B cell (primary cell): ENCODE measurements at regions not wholly inside any gene's neighbourhood (a gene's known extent, or its start where the extent isn't known, plus 50 kb on each side); places are given as distances from the start of the nearest gene placed in this dataset.

Experiments
- ATAC-seq: fragments of 200-7000 bp; cut with Tn5 transposase; one replicate; pipeline ENCODE4 v1.10.0; 2021; ENCODE audit warnings: low read depth, mild to moderate bottlenecking, moderate number of reproducible peaks, moderate library complexity
- CTCF ChIA-PET: fragments of 350-600 bp; sonication (Branson Sonifier 250); formaldehyde crosslinking; loops from one replicate; lab custom pipeline; 2021; ENCODE audit warnings: antibody characterized with exemption, inconsistent platforms; lab: Charles Lee
- POLR2A ChIA-PET: fragments of 350-600 bp; sonication (Branson Sonifier 250); formaldehyde crosslinking; loops from one replicate; lab custom pipeline; 2021; ENCODE audit warnings: antibody characterized with exemption; lab: Charles Lee
- DNase-seq: peaks from one replicate; pipeline ENCODE4 v3.0.0; 2013
- H2AFZ ChIP-seq: 2 replicates; pipeline ENCODE4 v1.6.1; 2012; ENCODE audit warnings: mild to moderate bottlenecking, low read depth, low read length; ENCODE audit not compliant: insufficient read depth, poor library complexity, severe bottlenecking
- H3K27ac ChIP-seq, 2 donors: 1 replicate in 1 of 2; 2 replicates in 1 of 2; pipeline ENCODE4 v1.5.1; 2012 to 2013; ENCODE audit warnings: low read length in 2 of 2, mild to moderate bottlenecking in 2 of 2, moderate library complexity in 1 of 2
- H3K27me3 ChIP-seq, 4 experiments: fragments of 200-600 bp in 1 of 4; sonication (generic) in 1 of 4; replicated peaks in 1 of 4; 1 replicate in 2 of 4; 2 replicates in 2 of 4; pipeline versions ENCODE4 v1.6.1 to v1.7.0; 2013 to 2016; ENCODE audit warnings: low read length in 3 of 4, mild to moderate bottlenecking in 2 of 4, mixed read lengths in 1 of 4, moderate library complexity in 1 of 4; ENCODE audit not compliant: insufficient read depth in 4 of 4, control insufficient read depth in 3 of 4; ENCODE audit errors: control extremely low read depth in 1 of 4
- H3K36me3 ChIP-seq, 2 experiments: replicated peaks in 1 of 2; 1 replicate in 1 of 2; 2 replicates in 1 of 2; pipeline versions ENCODE4 v1.6.1 to v1.7.1; 2013; ENCODE audit warnings: low read length in 1 of 2; ENCODE audit not compliant: insufficient read depth in 2 of 2, control insufficient read depth in 1 of 2; ENCODE audit errors: control extremely low read depth in 1 of 2, extremely low read depth in 1 of 2
- H3K4me1 ChIP-seq, 2 donors: fragments of 200-600 bp in 1 of 2; sonication (generic) in 1 of 2; 1 replicate in 1 of 2; 2 replicates in 1 of 2; pipeline versions ENCODE4 v1.5.1 to v1.6.1; 2013 to 2017; ENCODE audit warnings: low read length in 2 of 2; ENCODE audit not compliant: control insufficient read depth in 2 of 2, insufficient read depth in 2 of 2
- H3K4me2 ChIP-seq: replicated peaks from 2 replicates; pipeline ENCODE3; 2012; ENCODE audit warnings: mild to moderate bottlenecking, low read depth, low read length; ENCODE audit not compliant: poor library complexity, severe bottlenecking
- H3K4me3 ChIP-seq, 5 experiments: fragments of 200-600 bp in 1 of 5; sonication (generic) in 1 of 5; 1 replicate in 3 of 5; 2 replicates in 2 of 5; pipeline versions ENCODE4 v1.5.1 to v1.7.0; 2011 to 2016; ENCODE audit warnings: low read length in 4 of 5, mild to moderate bottlenecking in 4 of 5, low read depth in 2 of 5, control low read depth in 1 of 5, moderate library complexity in 1 of 5; ENCODE audit not compliant: insufficient read depth in 1 of 5; ENCODE audit errors: control extremely low read depth in 1 of 5, extremely low read depth in 1 of 5
- H3K79me2 ChIP-seq: fragments of 200-600 bp; sonication (generic); one replicate; pipeline ENCODE4 v1.6.0; 2016; ENCODE audit warnings: low read length; ENCODE audit not compliant: control insufficient read depth, insufficient read depth
- H3K9ac ChIP-seq: fragments of 200-600 bp; sonication (generic); 2 replicates; pipeline ENCODE4 v1.6.1; 2017; ENCODE audit warnings: mild to moderate bottlenecking, low read length, moderate library complexity
- H3K9me3 ChIP-seq, 3 donors: one replicate each; pipeline versions ENCODE4 v1.6.1 to v1.7.1; 2013; ENCODE audit warnings: low read length in 2 of 3; ENCODE audit not compliant: control insufficient read depth in 2 of 3, insufficient read depth in 1 of 3; ENCODE audit errors: control extremely low read depth in 1 of 3
- H4K20me1 ChIP-seq: 2 replicates; pipeline ENCODE4 v1.6.0; 2012; ENCODE audit warnings: mild to moderate bottlenecking, low read length; ENCODE audit not compliant: insufficient read depth, control insufficient read depth, poor library complexity, severe bottlenecking
- H3K27ac Mint-ChIP-seq: one replicate; pipeline ENCODE4 v1.8.0; 2021; ENCODE audit warnings: mixed read lengths
- H3K27me3 Mint-ChIP-seq: one replicate; pipeline ENCODE4 v1.8.0; 2021; ENCODE audit warnings: mixed read lengths
- H3K4me1 Mint-ChIP-seq: one replicate; pipeline ENCODE4 v1.8.0; 2021; ENCODE audit warnings: mixed read lengths
- H3K4me3 Mint-ChIP-seq: one replicate; pipeline ENCODE4 v1.8.0; 2021; ENCODE audit warnings: mixed read lengths
- H3K9me3 Mint-ChIP-seq: one replicate; pipeline ENCODE4 v1.8.0; 2022; ENCODE audit warnings: mixed read lengths; ENCODE audit not compliant: insufficient read depth
- CTCF ChIP-seq: fragments of 200-600 bp; IDR thresholded peaks from one replicate; pipeline ENCODE4 v1.8.0; 2022; ENCODE audit warnings: antibody characterized with exemption, mild to moderate bottlenecking
- EZH2 ChIP-seq: IDR thresholded peaks from 2 replicates; pipeline ENCODE4 v1.6.1; 2012; ENCODE audit warnings: borderline replicate concordance, low read depth, mild to moderate bottlenecking, moderate library complexity, low read length; ENCODE audit not compliant: insufficient read depth, poor library complexity, severe bottlenecking
- whole genome bisulfite sequencing: methylation state at CpG from one replicate; pipeline ENCODE4 v1.1.5; 2013; ENCODE audit warnings: missing lambda C conversion rate; ENCODE audit not compliant: insufficient coverage; 5-methylcytosine and 5-hydroxymethylcytosine counted together
- intact Hi-C: fragments of 100-400 bp; cut with micrococcal nuclease; formaldehyde crosslinking; loops from one replicate; pipeline ENCODE4 v1.10.0; 2022

GRCh38 chr13:64283926-64284325 is 2868.3 kb upstream of the PCDH20 start:
- H3K4me3 ChIP-seq: no peak overlapping the region
- no peaks in the 10 kb centered on the region for H3K9me3 ChIP-seq
- H3K27ac Mint-ChIP-seq: no peak overlapping the region
- no peak for ATAC-seq
- no peak overlapping the region for H3K4me3 Mint-ChIP-seq
- no peak for DNase-seq
- H3K4me1 ChIP-seq: no peaks in the 10 kb centered on the region
- no peaks in the 10 kb centered on the region for H3K4me1 Mint-ChIP-seq
- ChIA-PET POLR2A (no interaction called here), CTCF (no interaction called here)
- WGBS: no CpG with 5 or more reads among the region's 2 CpGs
- H3K79me2 ChIP-seq: no peaks in the 10 kb centered on the region
- H4K20me1 ChIP-seq: no peaks in the 10 kb centered on the region
- H3K27ac ChIP-seq: no peak overlapping the region
- no peaks in the 10 kb centered on the region for H3K27me3 Mint-ChIP-seq
- H3K27me3 ChIP-seq: no peaks in the 10 kb centered on the region
- H3K9ac ChIP-seq: no peak overlapping the region
- no peak overlapping the region for H3K4me2 ChIP-seq
- TF ChIP-seq CTCF: no peak
- no peak for TF ChIP-seq EZH2
- intact Hi-C loops: no loop called here
- no peak overlapping the region for H2AFZ ChIP-seq
- H3K36me3 ChIP-seq: no peaks in the 10 kb centered on the region
- peaks cover 7% of the 10 kb centered on the region for H3K9me3 Mint-ChIP-seq

GRCh38 chr13:64278493-64278892 is 2862.8 kb upstream of the PCDH20 start:
- Mint-ChIP-seq H3K27me3 (no peaks in the 10 kb centered on the region), H3K4me3 (no peak overlapping the region), H3K9me3 (peaks cover 7% of the 10 kb centered on the region), H3K27ac (no peak overlapping the region), H3K4me1 (no peaks in the 10 kb centered on the region)
- Histone ChIP-seq H3K4me3 (no peak overlapping the region), H4K20me1 (no peaks in the 10 kb centered on the region), H3K36me3 (no peaks in the 10 kb centered on the region), H3K27me3 (no peaks in the 10 kb centered on the region), H3K9ac (no peak overlapping the region), H3K27ac (no peak overlapping the region), H3K4me2 (no peak overlapping the region), H3K4me1 (no peaks in the 10 kb centered on the region), H3K79me2 (no peaks in the 10 kb centered on the region), H3K9me3 (no peaks in the 10 kb centered on the region), H2AFZ (no peak overlapping the region)
- POLR2A ChIA-PET: no interaction called here
- intact Hi-C loops: no loop called here
- ATAC-seq: no peak
- DNase-seq: no peak
- TF ChIP-seq CTCF: no peak
- TF ChIP-seq EZH2: no peak
- CTCF ChIA-PET: no interaction called here
- 83% methylated on average over 1 of the region's 5 CpGs for WGBS
